PC-9 (cell line): ENCODE measurements at regions not wholly inside any gene's neighbourhood (a gene's known extent, or its start where the extent isn't known, plus 50 kb on each side); places are given as distances from the start of the nearest gene placed in this dataset.

Source experiments
- BruUV-seq: library from RNA; stranded (reverse); fragments of 400-500 nt; replicated peaks from 2 replicates; lab custom pipeline; 2021; lab: Mats Ljungman, UMichigan
- CTCF ChIA-PET: fragments of 300-600 bp; sonication (Branson Sonifier 250); formaldehyde crosslinking; loops from one replicate; lab custom pipeline; 2022; ENCODE audit warnings: antibody characterized with exemption; lab: Charles Lee
- POLR2A ChIA-PET: fragments of 300-600 bp; sonication (Branson Sonifier 250); formaldehyde crosslinking; loops from one replicate; lab custom pipeline; 2022; ENCODE audit warnings: antibody characterized with exemption; ENCODE audit not compliant: unreplicated experiment; lab: Charles Lee
- DNase-seq, 2 experiments: peaks; one replicate each; pipeline versions ENCODE4 v3.0.0 to v3.0.0-alpha.2; 2015 to 2022; ENCODE audit warnings: mixed read lengths in 1 of 2
- H2AFZ ChIP-seq: fragments of 200-600 bp; sonication (generic); 2 replicates; pipeline ENCODE4 v1.8.1; 2017; ENCODE audit warnings: antibody characterized with exemption
- H3F3A ChIP-seq: fragments of 200-600 bp; sonication (generic); 2 replicates; pipeline ENCODE4 v1.8.1; 2017; ENCODE audit warnings: antibody characterized with exemption, mild to moderate bottlenecking, low read depth; ENCODE audit not compliant: insufficient read depth
- H3K27ac ChIP-seq: fragments of 200-600 bp; sonication (generic); 2 replicates; pipeline ENCODE4 v1.6.1; 2016; ENCODE audit warnings: mixed run types
- H3K27me3 ChIP-seq: fragments of 200-600 bp; sonication (generic); 2 replicates; pipeline ENCODE4 v1.6.1; 2016; ENCODE audit warnings: low read depth, mixed run types; ENCODE audit not compliant: insufficient read depth
- H3K36me3 ChIP-seq: fragments of 200-600 bp; sonication (generic); 2 replicates; pipeline ENCODE4 v1.6.1; 2016; ENCODE audit warnings: low read depth, mixed run types
- H3K4me1 ChIP-seq: fragments of 200-600 bp; sonication (generic); replicated peaks from 2 replicates; pipeline ENCODE4 v1.6.1; 2016; ENCODE audit warnings: mixed run types; ENCODE audit not compliant: insufficient read depth
- H3K4me2 ChIP-seq: fragments of 200-600 bp; sonication (generic); 2 replicates; pipeline ENCODE4 v1.6.1; 2017; ENCODE audit warnings: mixed run types
- H3K4me3 ChIP-seq: fragments of 200-600 bp; sonication (generic); 2 replicates; pipeline ENCODE4 v1.6.1; 2016; ENCODE audit warnings: mixed run types
- H3K79me2 ChIP-seq: fragments of 200-600 bp; sonication (generic); 2 replicates; pipeline ENCODE4 v1.6.1; 2017; ENCODE audit warnings: low read depth, mixed run types
- H3K9me2 ChIP-seq: fragments of 200-600 bp; sonication (generic); 2 replicates; pipeline ENCODE4 v1.8.1; 2017; ENCODE audit warnings: mild to moderate bottlenecking; ENCODE audit not compliant: insufficient read depth
- H3K9me3 ChIP-seq: fragments of 200-600 bp; sonication (generic); 2 replicates; pipeline ENCODE4 v1.8.1; 2016; ENCODE audit warnings: low read depth; ENCODE audit not compliant: insufficient read depth
- H4K20me1 ChIP-seq: fragments of 200-600 bp; sonication (generic); 2 replicates; pipeline ENCODE4 v1.8.1; 2017; ENCODE audit not compliant: insufficient read depth
- EZH2 ChIP-seq: fragments of 200-600 bp; sonication (generic); IDR thresholded peaks from 2 replicates; pipeline ENCODE4 v1.8.0; 2017; ENCODE audit warnings: antibody characterized with exemption, low read depth
- intact Hi-C: fragments of 100-400 bp; cut with micrococcal nuclease; formaldehyde crosslinking; loops from one replicate; pipeline ENCODE4 v1.10.0; 2022; ENCODE audit not compliant: unreplicated experiment
- TF ChIP-seq, protein P1 (sequence below): fragments of 200-600 bp; sonication (generic); conservative IDR thresholded peaks from 2 replicates; pipeline ENCODE4 v1.6.1; 2017; ENCODE audit warnings: mixed run types, antibody characterized with exemption, mild to moderate bottlenecking, moderate library complexity

DNA sequence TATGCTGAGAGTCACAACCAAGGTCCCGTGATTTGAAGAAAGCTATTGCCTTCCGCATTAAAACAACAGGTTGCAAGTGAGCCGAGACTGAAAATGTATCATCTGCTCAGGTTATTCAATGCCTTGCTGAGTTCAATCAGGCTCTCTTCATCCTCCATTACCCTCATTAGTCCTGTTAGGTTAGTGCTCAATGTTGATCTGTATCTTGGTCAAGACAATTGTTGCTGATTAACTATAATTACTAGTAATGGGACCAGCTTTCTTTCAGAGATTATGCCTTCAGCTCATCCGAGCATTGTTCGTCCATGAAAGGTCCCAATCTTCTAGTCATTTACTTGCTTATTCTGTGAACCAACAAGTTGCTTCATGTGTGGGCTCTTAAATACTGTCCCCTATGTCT lies 534.6 kb upstream of the FAM241A start:
- H3K79me2 ChIP-seq = no peaks in the 10 kb centered on the region
- no peaks in the 10 kb centered on the region for H3K27me3 ChIP-seq
- BruUV-seq = no TSS peak
- CTCF ChIA-PET = no interaction called here
- H3K4me3 ChIP-seq = no peak overlapping the region
- no peak overlapping the region for H2AFZ ChIP-seq
- H3K36me3 ChIP-seq = no peaks in the 10 kb centered on the region
- H4K20me1 ChIP-seq = no peaks in the 10 kb centered on the region
- no peak for TF ChIP-seq EZH2
- TF ChIP-seq, protein P1, sequence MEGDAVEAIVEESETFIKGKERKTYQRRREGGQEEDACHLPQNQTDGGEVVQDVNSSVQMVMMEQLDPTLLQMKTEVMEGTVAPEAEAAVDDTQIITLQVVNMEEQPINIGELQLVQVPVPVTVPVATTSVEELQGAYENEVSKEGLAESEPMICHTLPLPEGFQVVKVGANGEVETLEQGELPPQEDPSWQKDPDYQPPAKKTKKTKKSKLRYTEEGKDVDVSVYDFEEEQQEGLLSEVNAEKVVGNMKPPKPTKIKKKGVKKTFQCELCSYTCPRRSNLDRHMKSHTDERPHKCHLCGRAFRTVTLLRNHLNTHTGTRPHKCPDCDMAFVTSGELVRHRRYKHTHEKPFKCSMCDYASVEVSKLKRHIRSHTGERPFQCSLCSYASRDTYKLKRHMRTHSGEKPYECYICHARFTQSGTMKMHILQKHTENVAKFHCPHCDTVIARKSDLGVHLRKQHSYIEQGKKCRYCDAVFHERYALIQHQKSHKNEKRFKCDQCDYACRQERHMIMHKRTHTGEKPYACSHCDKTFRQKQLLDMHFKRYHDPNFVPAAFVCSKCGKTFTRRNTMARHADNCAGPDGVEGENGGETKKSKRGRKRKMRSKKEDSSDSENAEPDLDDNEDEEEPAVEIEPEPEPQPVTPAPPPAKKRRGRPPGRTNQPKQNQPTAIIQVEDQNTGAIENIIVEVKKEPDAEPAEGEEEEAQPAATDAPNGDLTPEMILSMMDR = no peak
- no peaks in the 10 kb centered on the region for H3K4me1 ChIP-seq
- DNase-seq = no peak
- POLR2A ChIA-PET = no interaction called here
- H3K9me2 ChIP-seq = no peaks in the 10 kb centered on the region
- no peaks in the 10 kb centered on the region for H3K9me3 ChIP-seq
- intact Hi-C loops = no loop called here
- no peak overlapping the region for H3K4me2 ChIP-seq
- H3K27ac ChIP-seq = no peak overlapping the region
- H3F3A ChIP-seq = no peaks in the 10 kb centered on the region

DNA sequence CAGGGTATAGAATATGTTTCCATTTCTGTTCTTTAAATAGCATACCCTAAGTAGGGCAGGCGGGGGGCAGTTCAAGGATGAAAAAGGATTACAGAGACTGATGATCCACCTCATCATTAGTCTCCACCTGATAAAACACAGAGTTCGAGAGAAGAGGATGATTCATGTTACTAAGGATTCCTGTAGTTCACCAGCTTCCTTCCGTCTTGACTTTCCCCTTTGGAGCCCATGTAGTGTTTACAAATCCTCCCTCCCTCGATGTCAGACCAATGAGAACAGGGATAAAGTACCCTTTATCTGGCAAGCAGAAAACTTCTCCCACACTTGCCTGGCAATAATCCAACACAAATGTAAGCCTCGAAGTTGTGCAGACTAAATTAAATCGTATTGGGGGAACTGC lies 526.3 kb upstream of the FAM241A start:
- H3K9me2 ChIP-seq = no peaks in the 10 kb centered on the region
- H2AFZ ChIP-seq = no peak overlapping the region
- no peaks in the 10 kb centered on the region for H3K27me3 ChIP-seq
- no peaks in the 10 kb centered on the region for H3F3A ChIP-seq
- TF ChIP-seq, protein P1 = no peak
- no peak for TF ChIP-seq EZH2
- POLR2A ChIA-PET = no interaction called here
- no peak overlapping the region for H3K27ac ChIP-seq
- H3K79me2 ChIP-seq = no peaks in the 10 kb centered on the region
- no peak for DNase-seq
- H3K9me3 ChIP-seq = no peaks in the 10 kb centered on the region
- intact Hi-C loops = no loop called here
- H3K36me3 ChIP-seq = no peaks in the 10 kb centered on the region
- no peak overlapping the region for H3K4me3 ChIP-seq
- BruUV-seq = no TSS peak
- H4K20me1 ChIP-seq = no peaks in the 10 kb centered on the region
- no peaks in the 10 kb centered on the region for H3K4me1 ChIP-seq
- CTCF ChIA-PET = no interaction called here
- H3K4me2 ChIP-seq = no peak overlapping the region

DNA sequence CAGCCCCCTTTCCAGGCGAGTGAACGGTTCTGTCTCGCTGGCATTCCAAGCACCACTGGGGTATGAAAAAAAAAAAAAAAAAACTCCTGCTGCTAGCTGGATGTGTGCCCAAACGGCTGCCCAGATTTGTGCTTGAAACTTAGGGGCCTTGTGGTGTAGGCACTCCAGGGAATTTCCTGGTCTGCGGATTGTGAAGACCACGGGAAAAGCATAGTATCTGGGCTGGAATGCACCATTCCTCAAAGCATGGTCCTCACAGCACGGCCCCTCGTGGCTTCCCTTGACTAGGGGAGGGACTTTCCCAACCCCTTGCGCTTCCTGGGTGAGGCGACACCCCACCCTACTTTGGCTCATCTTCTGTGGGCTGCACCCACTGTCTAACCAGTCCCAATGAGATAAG lies 516.8 kb upstream of the FAM241A start:
- intact Hi-C loops = no loop called here
- no peak for DNase-seq
- POLR2A ChIA-PET = no interaction called here
- TF ChIP-seq, protein P1 = no peak
- no peak for TF ChIP-seq EZH2
- Histone ChIP-seq H2AFZ (no peak overlapping the region), H3K4me2 (no peak overlapping the region), H3K4me1 (no peaks in the 10 kb centered on the region), H3K36me3 (no peaks in the 10 kb centered on the region), H3K27ac (no peak overlapping the region), H3K9me3 (no peaks in the 10 kb centered on the region), H3K27me3 (no peaks in the 10 kb centered on the region), H4K20me1 (no peaks in the 10 kb centered on the region), H3F3A (no peaks in the 10 kb centered on the region), H3K4me3 (no peak overlapping the region), H3K9me2 (no peaks in the 10 kb centered on the region), H3K79me2 (no peaks in the 10 kb centered on the region)
- CTCF ChIA-PET = no interaction called here
- BruUV-seq = no TSS peak
